ENCODE measurements at regions not wholly inside any gene's neighbourhood (a gene's known extent, or its start where the extent isn't known, plus 50 kb on each side); places are given as distances from the start of the nearest gene placed in this dataset.
"Not testable (repeated sequence)": the region's sequence is repeated elsewhere in the genome, so short reads cannot be mapped to it uniquely, and the experiment has no call there.

- no peak for DNase-seq
Measured at GRCh38 chr10:63798599-63799498, 277.6 kb downstream of the REEP3 start.

GRCh38 chr10:63799521-63800300 is 278.5 kb downstream of the REEP3 start:
- no peak for DNase-seq

GRCh38 chr10:63801166-63801565 is 280.0 kb downstream of the REEP3 start:
- DNase-seq: no peak

DNA sequence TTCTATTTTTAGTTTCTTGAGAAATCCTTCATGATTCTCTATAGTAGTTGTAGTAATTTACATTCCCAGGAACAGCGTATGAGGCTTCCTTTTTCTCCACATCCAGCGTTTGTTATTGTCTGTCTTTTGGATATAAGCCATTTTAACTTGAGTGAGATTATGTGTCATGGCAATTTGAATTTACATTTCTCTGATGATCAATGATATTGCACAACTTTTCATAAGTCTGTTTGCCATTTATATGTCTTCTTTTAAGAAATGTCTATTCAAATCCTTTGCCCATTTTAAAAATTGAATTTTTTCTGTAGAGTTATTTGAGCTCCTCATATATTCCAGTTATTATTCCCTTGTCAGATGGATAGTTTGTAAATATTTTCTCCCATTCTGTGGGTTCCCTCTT is 285.1 kb downstream of the REEP3 start:
- no peak for DNase-seq

DNA sequence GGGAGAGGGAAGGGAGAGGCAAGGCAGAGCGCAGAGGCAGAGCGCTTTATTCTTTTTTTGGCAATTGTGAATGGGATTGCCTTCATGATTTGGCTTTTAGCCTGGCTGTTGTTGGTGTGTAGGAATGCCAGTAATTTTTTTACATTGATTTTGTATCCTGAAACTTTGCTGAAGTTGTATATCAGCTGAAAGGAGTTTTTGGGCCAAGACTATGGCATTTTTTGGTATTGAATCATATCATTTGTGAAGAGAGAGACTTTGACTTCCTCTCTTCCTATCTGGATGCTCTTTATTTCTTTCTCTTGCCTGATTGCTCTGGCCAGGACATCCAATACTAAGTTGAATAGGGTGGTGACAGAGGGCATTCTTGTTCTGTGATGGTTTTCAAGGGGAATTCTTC is 291.3 kb downstream of the REEP3 start:
- DNase-seq: no peak

GRCh38 chr10:63819753-63820329 is 298.6 kb downstream of the REEP3 start:
- DNase-seq: peak; percentile 19

- no peak for DNase-seq
Measured at GRCh38 chr10:63822496-63822895, 301.3 kb downstream of the REEP3 start.

DNA sequence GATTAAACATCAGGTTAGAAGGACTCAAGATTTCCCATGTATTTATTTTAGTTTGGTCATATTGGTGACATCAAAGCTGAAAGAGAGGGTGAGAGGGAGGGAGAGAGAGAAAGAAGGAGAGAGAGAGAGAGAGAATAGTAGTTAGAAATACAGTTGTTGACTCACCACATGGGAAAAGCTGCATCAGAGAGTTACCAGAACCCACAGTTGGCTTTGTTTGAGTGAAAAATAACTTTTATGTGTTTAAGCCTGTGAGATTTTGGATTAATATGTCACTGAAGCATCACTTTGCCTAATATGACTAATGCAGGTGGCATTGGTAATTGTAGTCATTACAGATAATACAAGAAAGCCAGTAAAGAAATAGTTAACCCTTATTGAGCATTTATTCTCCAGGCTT is 303.9 kb downstream of the REEP3 start:
- DNase-seq: no peak

- no peak for DNase-seq
Measured at GRCh38 chr10:63825766-63826165, 304.6 kb downstream of the REEP3 start.

- not testable (repeated sequence) for DNase-seq
Measured at GRCh38 chr10:63827018-63827417, 305.8 kb downstream of the REEP3 start.

DNA sequence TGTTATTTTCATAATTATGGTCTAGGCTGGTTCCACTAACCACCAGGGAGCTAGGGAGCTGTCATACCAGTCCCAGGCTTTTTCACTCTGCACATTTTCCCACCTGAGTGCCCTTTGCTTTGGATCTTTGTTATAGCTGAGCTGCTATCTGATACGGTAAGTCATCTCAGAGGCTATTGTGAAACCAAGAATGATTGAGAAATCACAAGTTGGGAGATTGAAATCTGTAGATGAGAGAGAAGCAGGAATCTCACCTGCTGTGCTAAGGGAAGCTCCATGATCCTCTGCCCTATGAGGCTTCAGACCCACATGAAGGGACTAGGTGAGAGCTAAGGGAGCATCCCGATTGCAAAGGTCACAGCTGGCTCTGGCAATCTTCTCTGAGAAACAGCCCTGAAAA is 307.8 kb downstream of the REEP3 start:
- no peak for DNase-seq

- DNase-seq: no peak
Measured at GRCh38 chr10:63829573-63830149, 308.5 kb downstream of the REEP3 start.

DNA sequence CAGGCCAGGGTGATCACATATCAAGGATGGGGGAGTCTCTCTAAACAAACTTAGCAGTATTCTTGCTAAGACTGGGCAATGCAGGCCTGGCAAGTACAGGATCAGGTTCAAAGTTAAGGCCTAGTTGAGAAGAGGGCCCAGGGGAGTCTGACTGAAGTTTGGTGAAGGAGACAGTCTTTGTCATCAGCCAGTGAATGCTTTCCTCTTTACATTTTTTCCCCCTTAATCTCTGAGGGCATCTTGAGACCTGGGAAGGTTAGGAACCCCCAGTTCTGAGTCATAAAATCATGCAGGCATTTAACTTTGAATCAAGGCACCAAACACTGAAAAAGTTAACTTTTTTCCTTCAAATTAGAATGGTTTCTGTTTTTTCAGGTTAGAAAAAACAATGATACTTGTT is 311.5 kb downstream of the REEP3 start:
- DNase-seq: no peak

GRCh38 chr10:63833411-63834060 is 312.3 kb downstream of the REEP3 start:
- no peak for DNase-seq

DNA sequence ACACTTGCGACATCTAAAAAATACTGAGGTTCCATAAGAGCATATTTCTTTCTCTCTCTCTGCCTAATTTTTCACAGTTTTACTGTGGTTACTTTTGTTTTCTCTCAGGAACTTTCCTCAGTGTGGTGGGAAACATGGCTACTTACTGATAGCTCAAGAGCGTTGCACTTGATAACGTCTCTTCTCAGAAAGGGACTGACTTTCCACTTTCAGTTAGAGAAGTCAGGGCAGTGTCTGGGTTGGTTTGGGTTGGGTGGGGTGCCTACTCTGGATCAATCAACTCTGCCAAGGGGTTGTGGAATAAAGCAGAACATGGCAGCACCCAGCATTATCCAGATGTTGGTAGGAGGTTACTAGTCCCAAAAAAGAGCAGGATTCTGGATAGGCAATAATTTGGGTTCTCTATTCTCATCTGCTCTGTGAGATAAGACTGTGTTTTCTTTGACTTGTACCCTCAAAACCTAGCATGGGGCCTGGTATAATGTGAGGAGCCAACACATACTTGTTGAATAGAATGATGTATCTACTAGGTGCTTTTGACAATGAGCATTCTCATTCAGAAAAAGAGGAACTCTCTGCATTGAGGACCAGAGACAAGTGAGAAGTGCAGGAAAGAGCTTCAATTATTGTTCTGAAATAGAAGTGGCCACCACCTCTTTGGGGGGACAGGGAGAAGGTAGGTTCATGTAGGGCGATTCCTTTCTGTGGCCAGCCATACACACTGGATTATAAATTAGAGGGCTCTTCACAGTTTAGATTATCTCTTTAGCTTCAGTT is 315.7 kb downstream of the REEP3 start:
- DNase-seq: no peak

DNA sequence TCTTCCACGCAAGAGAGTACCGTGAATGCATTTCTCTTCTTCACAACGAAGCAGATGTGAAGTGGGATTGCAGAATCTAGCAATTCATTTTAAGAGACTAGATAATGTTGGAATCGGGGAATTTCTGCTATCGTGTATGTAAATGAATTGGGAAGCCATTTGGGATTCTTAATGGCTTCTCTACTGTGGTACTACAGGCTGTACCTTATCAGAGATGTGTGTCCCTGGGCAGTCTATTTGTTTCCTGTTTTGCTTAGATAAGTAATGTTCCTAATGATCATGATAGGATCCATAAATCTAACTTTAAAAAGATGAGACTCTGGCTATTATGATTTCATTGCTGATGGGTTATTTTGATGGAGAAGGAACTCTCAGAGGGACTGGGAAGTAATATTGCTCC is 320.6 kb downstream of the REEP3 start:
- no peak for DNase-seq

DNA sequence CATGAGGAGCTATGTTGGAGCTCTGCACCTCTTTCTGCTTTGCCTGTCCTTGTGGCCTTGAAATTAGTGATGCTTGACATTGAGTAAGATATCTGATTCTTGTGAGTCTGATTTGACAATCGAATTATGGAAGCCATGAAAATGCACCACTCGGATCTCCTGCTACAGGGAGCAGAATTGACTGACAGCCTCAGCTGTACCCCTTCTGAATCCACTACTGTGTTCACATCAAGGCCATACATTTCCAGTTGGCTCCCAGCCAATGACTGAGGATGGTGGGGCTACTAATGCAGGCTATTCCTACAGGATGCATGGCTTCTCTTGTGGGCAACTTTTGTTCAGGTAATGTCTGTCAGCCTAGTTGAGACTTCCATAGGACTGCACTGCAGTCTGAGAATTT is 321.9 kb downstream of the REEP3 start:
- no peak for DNase-seq

- not testable (repeated sequence) for DNase-seq
Measured at GRCh38 chr10:63848871-63849270, 327.7 kb downstream of the REEP3 start.

- DNase-seq: no peak
Measured at GRCh38 chr10:63862860-63863259, 341.7 kb downstream of the REEP3 start.

DNA sequence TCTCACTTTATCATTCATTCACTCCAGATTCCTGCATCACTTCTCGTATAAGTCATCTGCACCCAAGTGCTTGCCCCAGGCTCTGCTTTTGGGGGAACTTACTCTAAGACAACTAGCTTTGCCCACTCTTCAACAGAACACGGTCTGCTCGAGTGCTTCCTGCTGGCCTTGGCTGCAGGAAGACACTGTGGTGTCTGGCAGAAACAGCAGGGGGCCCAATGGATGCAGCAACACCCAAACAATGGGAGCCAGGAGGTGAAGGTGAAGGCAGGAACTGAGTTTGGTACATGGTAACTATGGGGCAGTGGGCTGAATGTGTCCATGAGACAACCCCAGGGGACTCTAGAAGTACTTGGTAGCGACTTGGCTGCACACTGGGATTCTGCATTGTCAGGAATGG is 344.0 kb downstream of the REEP3 start:
- no peak for DNase-seq

DNA sequence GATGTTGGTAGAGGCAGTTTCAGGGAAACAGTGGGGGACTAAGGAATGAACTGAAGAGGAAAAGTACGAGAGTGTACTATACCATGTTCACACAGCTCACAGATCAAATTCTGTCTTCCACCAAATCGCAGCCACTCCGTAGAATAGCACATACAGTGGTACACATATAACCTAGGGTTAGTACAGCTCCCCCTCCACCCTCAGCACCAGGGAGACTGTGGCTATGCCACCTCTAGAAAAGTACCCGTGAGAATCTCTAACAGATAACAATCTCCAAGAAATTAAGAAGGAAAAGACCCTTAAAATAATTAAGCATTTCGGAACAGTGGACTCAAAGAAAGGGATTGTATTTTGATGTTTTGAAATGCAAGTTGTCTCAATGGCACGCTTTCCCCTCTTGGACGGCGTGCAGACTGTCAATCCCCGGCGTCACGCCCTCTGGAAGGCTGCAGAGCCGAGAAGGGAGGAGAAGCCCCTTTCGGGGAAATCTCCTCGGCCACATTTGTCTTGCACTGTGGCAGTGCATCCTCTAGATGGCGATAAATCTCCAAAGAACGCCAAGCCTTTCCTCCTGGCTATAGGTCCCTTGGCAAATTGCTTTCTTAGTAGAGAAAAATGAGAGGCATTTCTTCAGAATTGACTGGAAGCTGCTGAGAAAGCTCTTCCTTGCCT is 345.0 kb downstream of the REEP3 start:
- peak; percentile 40 for DNase-seq
